ENCODE measurements at regions not wholly inside any gene's neighbourhood (a gene's known extent, or its start where the extent isn't known, plus 50 kb on each side); places are given as distances from the start of the nearest gene placed in this dataset.

- WGBS: 53% methylated on average over 4 of the region's 4 CpGs
- Histone ChIP-seq H3K4me1 (peaks cover 7 to 20% (median 9%) of the 10 kb centered on the region in 4 donors), H3K4me3 (no peak overlapping the region), H3K27ac (replicated peaks in 1 of 4) (no peak overlapping the region), H3K36me3 (no peaks in the 10 kb centered on the region), H3K9me3 (no peaks in the 10 kb centered on the region), H3K27me3 (no peaks in the 10 kb centered on the region)
- DNase-seq (ENCODE audit: extremely low spot score): peak; percentile 26
- intact Hi-C loops (cut with DNase I): no loop called here
- no peak for TF ChIP-seq POLR2AphosphoS5 (IDR thresholded peaks at IDR 0.05)
- no peak for TF ChIP-seq CTCF (IDR thresholded peaks at IDR 0.05)
- TF ChIP-seq EP300 (IDR thresholded peaks at IDR 0.05): no peak
- no peak for TF ChIP-seq POLR2A (IDR thresholded peaks at IDR 0.05; ENCODE audit: low read depth)
These were observed 167.3 kb downstream of the HRH4 start for GRCh38 chr18:24627644-24628315.

GRCh38 chr18:24628326-24628725 lies 167.9 kb downstream of the HRH4 start:
- peak; percentile 47 for DNase-seq (ENCODE audit: extremely low spot score)
- no peaks in the 10 kb centered on the region for H3K36me3 ChIP-seq
- H3K27ac ChIP-seq (replicated peaks in 1 of 4): no peak overlapping the region
- no peaks in the 10 kb centered on the region for H3K9me3 ChIP-seq
- TF ChIP-seq EP300 (IDR thresholded peaks at IDR 0.05): no peak
- peaks cover 7 to 20% (median 9%) of the 10 kb centered on the region in 4 donors for H3K4me1 ChIP-seq
- no peaks in the 10 kb centered on the region for H3K27me3 ChIP-seq
- no peak overlapping the region for H3K4me3 ChIP-seq
- 63% methylated on average over 1 of the region's 1 CpG for WGBS
- intact Hi-C loops (cut with DNase I): no loop called here

GRCh38 chr18:24629921-24630320 lies 169.5 kb downstream of the HRH4 start:
- no peaks in the 10 kb centered on the region for H3K9me3 ChIP-seq
- WGBS: 60% methylated on average over 3 of the region's 3 CpGs
- intact Hi-C loops (cut with DNase I): no loop called here
- TF ChIP-seq EP300 (IDR thresholded peaks at IDR 0.05) (no peak), POLR2AphosphoS5 (IDR thresholded peaks at IDR 0.05) (no peak), CTCF (IDR thresholded peaks at IDR 0.05) (no peak), POLR2A (IDR thresholded peaks at IDR 0.05; ENCODE audit: low read depth) (no peak)
- no peak for DNase-seq (ENCODE audit: extremely low spot score)
- peaks cover 7 to 20% (median 9%) of the 10 kb centered on the region in 4 donors for H3K4me1 ChIP-seq
- H3K27me3 ChIP-seq: no peaks in the 10 kb centered on the region
- H3K4me3 ChIP-seq: no peak overlapping the region
- H3K27ac ChIP-seq (replicated peaks in 1 of 4): no peak overlapping the region
- no peaks in the 10 kb centered on the region for H3K36me3 ChIP-seq

- WGBS: 78% methylated on average over 10 of the region's 10 CpGs
- Histone ChIP-seq H3K4me1 (peaks cover 7 to 20% (median 9%) of the 10 kb centered on the region in 4 donors), H3K27ac (replicated peaks in 1 of 4) (no peak overlapping the region), H3K27me3 (no peaks in the 10 kb centered on the region), H3K9me3 (no peaks in the 10 kb centered on the region), H3K4me3 (no peak overlapping the region), H3K36me3 (no peaks in the 10 kb centered on the region)
- peak; percentile 83 for DNase-seq (ENCODE audit: extremely low spot score)
- TF ChIP-seq POLR2AphosphoS5 (IDR thresholded peaks at IDR 0.05): no peak
- TF ChIP-seq CTCF (IDR thresholded peaks at IDR 0.05): no peak
- intact Hi-C loops (cut with DNase I): no loop called here
These were observed 170.0 kb downstream of the HRH4 start for GRCh38 chr18:24630346-24630880.

GRCh38 chr18:24631243-24632025 lies 171.0 kb downstream of the HRH4 start:
- intact Hi-C loops (cut with DNase I): no loop called here
- no peaks in the 10 kb centered on the region for H3K36me3 ChIP-seq
- no peak overlapping the region for H3K27ac ChIP-seq (replicated peaks in 1 of 4)
- H3K9me3 ChIP-seq: no peaks in the 10 kb centered on the region
- peak; percentile 91 for DNase-seq (ENCODE audit: extremely low spot score)
- TF ChIP-seq POLR2A (IDR thresholded peaks at IDR 0.05; ENCODE audit: low read depth) (no peak), EP300 (IDR thresholded peaks at IDR 0.05) (no peak), POLR2AphosphoS5 (IDR thresholded peaks at IDR 0.05) (no peak), CTCF (IDR thresholded peaks at IDR 0.05) (no peak)
- 38% methylated on average over 21 of the region's 21 CpGs for WGBS
- no peak overlapping the region for H3K4me3 ChIP-seq
- H3K4me1 ChIP-seq: peaks cover 7 to 20% (median 9%) of the 10 kb centered on the region in 4 donors
- H3K27me3 ChIP-seq: no peaks in the 10 kb centered on the region
